ENCODE measurements at regions not wholly inside any gene's neighbourhood (a gene's known extent, or its start where the extent isn't known, plus 50 kb on each side); places are given as distances from the start of the nearest gene placed in this dataset.
"Not testable (repeated sequence)": the region's sequence is repeated elsewhere in the genome, so short reads cannot be mapped to it uniquely, and the experiment has no call there.

DNA sequence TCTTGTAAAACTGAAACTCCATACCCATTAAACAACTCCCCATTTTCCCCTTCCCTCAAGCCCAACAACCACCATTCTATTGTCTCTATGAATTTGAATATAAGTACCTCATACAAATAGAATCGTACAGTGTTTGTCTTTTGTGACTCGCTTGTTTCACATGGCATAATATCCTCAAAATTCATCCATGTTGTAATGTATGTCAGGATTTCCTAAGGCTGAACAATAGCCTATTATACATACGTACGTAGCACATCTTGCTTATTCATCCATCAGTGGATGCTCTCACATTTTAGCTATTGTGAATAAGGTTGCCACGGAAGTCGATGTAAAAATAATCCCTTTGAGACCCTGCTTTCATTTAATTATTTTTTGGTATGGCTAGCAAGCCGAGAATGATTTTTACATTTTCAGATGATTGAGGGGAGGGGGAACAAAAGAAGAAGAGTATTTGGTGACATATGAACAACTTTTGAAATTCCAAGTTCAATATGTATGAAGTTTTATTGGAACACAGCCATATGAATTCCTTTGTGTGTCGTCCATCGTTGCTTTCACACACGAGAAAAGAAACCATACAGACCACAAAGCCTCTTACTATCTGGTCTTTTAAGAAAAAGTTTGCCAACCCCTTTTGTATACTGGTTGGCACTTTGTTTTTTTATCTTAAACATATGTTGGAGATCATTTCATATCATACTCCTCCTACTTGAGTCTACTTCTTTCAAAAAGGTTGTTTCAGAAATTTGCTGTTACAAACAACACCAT is 371.2 kb downstream of the NPIPA8 start:
- no peaks in the 10 kb centered on the region for H3K36me3 ChIP-seq
- no peaks in the 10 kb centered on the region for H3K9me3 ChIP-seq
- no peak for DNase-seq
- H3K4me1 ChIP-seq (ENCODE audit: insufficient read depth), result no peaks in the 10 kb centered on the region
- intact Hi-C loops (cut with DNase I), result no loop called here
- no peak for TF ChIP-seq POLR2A (IDR thresholded peaks at IDR 0.05)
- TF ChIP-seq, protein P1, sequence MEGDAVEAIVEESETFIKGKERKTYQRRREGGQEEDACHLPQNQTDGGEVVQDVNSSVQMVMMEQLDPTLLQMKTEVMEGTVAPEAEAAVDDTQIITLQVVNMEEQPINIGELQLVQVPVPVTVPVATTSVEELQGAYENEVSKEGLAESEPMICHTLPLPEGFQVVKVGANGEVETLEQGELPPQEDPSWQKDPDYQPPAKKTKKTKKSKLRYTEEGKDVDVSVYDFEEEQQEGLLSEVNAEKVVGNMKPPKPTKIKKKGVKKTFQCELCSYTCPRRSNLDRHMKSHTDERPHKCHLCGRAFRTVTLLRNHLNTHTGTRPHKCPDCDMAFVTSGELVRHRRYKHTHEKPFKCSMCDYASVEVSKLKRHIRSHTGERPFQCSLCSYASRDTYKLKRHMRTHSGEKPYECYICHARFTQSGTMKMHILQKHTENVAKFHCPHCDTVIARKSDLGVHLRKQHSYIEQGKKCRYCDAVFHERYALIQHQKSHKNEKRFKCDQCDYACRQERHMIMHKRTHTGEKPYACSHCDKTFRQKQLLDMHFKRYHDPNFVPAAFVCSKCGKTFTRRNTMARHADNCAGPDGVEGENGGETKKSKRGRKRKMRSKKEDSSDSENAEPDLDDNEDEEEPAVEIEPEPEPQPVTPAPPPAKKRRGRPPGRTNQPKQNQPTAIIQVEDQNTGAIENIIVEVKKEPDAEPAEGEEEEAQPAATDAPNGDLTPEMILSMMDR (IDR thresholded peaks at IDR 0.05), result no peak
- no peak for TF ChIP-seq EP300 (IDR thresholded peaks at IDR 0.05)
- WGBS, 3 donors, result 56 to 65% (median 58%) methylated on average over 10 of the region's 10 CpGs
- H3K27me3 ChIP-seq, result no peaks in the 10 kb centered on the region
- H3K4me3 ChIP-seq, result no peak overlapping the region
- H3K27ac ChIP-seq, result no peak overlapping the region

DNA sequence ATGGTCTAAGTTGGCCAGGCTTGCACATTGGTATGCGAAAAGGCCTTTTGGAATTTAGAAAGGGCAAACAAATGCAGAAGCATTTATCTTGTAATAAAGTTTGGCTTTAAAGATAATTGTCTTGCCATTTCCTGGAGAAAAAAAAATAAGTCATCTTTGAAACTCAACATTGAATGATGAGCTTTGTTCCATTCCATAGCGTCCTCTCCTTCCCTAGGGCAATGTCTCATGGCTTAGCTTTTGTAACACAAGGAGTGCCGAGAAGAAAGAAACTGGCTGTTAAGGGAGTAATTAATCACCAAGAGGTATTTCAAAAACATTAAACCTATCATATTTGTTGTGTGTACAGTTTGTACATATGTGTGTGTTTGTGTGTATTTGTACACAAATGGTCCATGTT is 372.3 kb downstream of the NPIPA8 start:
- 67 to 72% (median 69%) methylated on average over 3 of the region's 3 CpGs for WGBS, 3 donors
- H3K9me3 ChIP-seq, result no peaks in the 10 kb centered on the region
- no peak overlapping the region for H3K27ac ChIP-seq
- H3K4me1 ChIP-seq (ENCODE audit: insufficient read depth), result no peaks in the 10 kb centered on the region
- no peaks in the 10 kb centered on the region for H3K36me3 ChIP-seq
- TF ChIP-seq, protein P1 (IDR thresholded peaks at IDR 0.05), result no peak
- no peak for TF ChIP-seq POLR2A (IDR thresholded peaks at IDR 0.05)
- no peaks in the 10 kb centered on the region for H3K27me3 ChIP-seq
- no peak overlapping the region for H3K4me3 ChIP-seq
- DNase-seq, result no peak
- intact Hi-C loops (cut with DNase I), result no loop called here

DNA sequence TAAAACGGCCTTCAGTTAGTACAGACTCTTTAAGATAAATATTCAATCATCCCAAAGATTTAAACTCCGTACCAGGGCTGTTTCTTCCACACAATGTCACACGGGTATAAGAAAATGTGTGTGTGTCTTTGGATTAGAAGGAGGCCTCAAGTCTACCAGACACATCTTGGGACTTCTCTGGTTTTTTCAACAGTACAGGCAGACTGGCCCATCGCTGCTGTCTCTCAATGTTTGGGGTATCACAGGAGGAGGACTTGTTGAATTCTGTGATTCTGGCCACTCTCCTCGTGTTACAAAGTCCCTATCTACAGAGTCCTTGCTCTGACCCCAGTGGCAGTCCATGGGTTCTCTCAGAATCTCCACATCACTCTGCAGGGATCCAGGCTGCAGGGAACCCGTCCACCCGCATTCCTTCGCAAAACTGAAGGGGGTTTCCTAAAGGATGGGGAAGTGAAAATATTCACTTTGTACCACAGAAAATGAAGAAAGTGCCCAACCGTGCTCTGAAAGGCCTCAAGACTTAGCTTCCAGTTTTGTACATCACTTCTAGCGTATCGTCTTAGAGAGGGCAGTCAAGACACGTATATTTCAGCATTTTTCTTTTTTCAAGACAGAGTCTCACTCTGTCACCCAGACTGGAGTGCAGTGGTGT is 373.2 kb downstream of the NPIPA8 start:
- Histone ChIP-seq H3K27ac (no peak overlapping the region), H3K4me1 (ENCODE audit: insufficient read depth) (no peaks in the 10 kb centered on the region), H3K4me3 (no peak overlapping the region), H3K36me3 (no peaks in the 10 kb centered on the region), H3K27me3 (no peaks in the 10 kb centered on the region), H3K9me3 (no peaks in the 10 kb centered on the region)
- WGBS, 3 donors, result 69 to 80% (median 75%) methylated on average over 12 of the region's 12 CpGs
- TF ChIP-seq POLR2A (IDR thresholded peaks at IDR 0.05) (no peak), EP300 (IDR thresholded peaks at IDR 0.05) (no peak)
- TF ChIP-seq, protein P1 (IDR thresholded peaks at IDR 0.05), result no peak
- intact Hi-C loops (cut with DNase I), result no loop called here
- DNase-seq, result no peak

DNA sequence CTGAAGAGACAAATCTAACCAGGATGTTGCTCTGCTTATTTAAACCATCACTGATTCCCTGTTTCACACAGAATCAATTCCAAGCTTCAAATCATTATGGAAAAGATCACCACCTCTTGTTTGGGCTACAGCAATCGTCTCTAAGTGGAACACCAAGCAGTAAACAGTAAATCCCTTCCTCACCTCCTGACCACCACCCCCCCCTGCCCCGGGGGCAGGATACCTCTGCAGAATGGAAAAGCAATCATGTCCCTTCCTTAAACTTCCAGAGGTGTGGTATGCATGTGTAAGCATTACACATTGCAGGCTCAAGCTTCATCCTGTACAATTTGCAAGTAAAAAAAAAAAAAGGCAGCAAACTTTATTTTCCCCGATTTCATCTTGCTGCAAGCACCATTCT is 373.8 kb downstream of the NPIPA8 start:
- H3K4me1 ChIP-seq (ENCODE audit: insufficient read depth), result no peaks in the 10 kb centered on the region
- WGBS, 3 donors, result 60 to 69% (median 66%) methylated on average over 3 of the region's 3 CpGs
- H3K36me3 ChIP-seq, result no peaks in the 10 kb centered on the region
- H3K27me3 ChIP-seq, result no peaks in the 10 kb centered on the region
- intact Hi-C loops (cut with DNase I), result no loop called here
- H3K4me3 ChIP-seq, result no peak overlapping the region
- no peaks in the 10 kb centered on the region for H3K9me3 ChIP-seq
- no peak for DNase-seq
- H3K27ac ChIP-seq, result no peak overlapping the region
- TF ChIP-seq POLR2A (IDR thresholded peaks at IDR 0.05), result no peak
- TF ChIP-seq EP300 (IDR thresholded peaks at IDR 0.05), result no peak
- TF ChIP-seq, protein P1 (IDR thresholded peaks at IDR 0.05), result no peak

DNA sequence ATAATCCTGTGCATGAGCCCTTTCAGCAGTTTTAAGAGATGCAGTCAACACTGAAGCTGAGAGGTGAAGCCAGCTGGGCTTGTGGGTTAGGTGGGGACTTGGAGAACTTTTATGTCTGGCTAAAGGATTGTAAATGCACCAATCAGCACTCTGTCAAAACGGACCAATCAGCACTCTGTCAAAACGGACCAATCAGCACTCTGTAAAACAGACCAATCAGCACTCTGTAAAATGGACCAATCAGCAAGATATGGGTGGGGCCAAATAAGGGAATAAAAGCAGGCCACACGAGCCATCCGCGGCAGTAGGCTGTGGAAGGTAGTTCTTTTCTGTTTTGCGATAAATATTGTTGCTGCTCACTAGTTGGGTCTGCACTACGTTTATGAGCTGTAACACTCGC is 374.7 kb downstream of the NPIPA8 start:
- H3K27ac ChIP-seq; H3K4me1 ChIP-seq (ENCODE audit: insufficient read depth); H3K4me3 ChIP-seq; intact Hi-C loops (cut with DNase I); DNase-seq; H3K9me3 ChIP-seq; H3K36me3 ChIP-seq; H3K27me3 ChIP-seq: not testable (repeated sequence)
- 74 to 80% (median 76%) methylated on average over 8 of the region's 8 CpGs for WGBS, 3 donors

Data from ovary (tissue), 7 donors.